Muscle of back (tissue), 3 donors: ENCODE measurements at regions not wholly inside any gene's neighbourhood (a gene's known extent, or its start where the extent isn't known, plus 50 kb on each side); places are given as distances from the start of the nearest gene placed in this dataset.
"Not testable (repeated sequence)": the region's sequence is repeated elsewhere in the genome, so short reads cannot be mapped to it uniquely, and the experiment has no call there.

Experiments used
- DNase-seq, 3 donors: peaks; one replicate each; pipeline versions ENCODE4 v3.0.0 to v3.0.0-alpha.2; 2013

DNA sequence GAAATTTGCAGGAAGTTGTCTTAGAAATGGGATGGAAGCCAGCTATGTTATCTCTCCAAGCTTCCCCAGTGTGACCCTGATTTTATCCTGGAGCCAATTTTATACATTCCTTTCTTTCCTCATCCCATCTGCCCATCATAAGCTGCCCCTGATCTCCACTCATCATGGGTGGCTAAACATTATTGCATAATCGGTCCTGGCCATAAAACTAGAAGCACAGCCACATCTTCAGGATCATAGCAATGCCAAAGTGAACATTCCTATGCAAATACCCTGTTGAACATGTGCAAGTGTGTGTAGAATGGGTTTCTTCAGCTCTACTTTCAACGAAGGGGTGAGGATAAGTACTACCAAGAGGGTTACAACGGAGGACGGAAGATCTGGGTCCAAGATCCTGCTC lies 50.6 kb upstream of the COG2 start:
- no peak for DNase-seq

- no peak for DNase-seq
Measured at GRCh38 chr1:230589951-230590350, 52.3 kb upstream of the COG2 start.

- DNase-seq, result no peak
Measured at GRCh38 chr1:230588323-230588746, 53.9 kb upstream of the COG2 start.

DNA sequence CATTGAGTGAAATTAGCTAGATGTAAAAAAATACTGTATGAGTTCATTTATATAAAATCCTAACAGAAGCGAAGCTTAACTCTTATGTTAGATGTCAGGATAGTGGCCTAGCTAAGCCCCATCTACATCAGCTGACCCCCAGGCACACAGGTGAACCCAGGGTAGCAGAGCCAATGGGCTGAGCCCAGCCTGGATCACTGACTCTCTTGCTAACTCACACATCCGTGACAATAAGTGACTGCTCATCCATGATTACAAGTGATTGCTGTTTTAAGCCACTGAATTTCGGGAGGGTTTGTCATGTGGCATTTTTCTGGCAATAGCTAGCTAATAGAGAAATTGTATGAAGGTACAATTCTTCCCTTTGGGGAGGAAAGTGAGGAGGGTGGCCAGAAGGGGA lies 55.2 kb upstream of the COG2 start:
- DNase-seq, result no peak

GRCh38 chr1:230584660-230585059 lies 57.6 kb upstream of the COG2 start:
- DNase-seq, result no peak

GRCh38 chr1:230581446-230582079 lies 60.7 kb upstream of the COG2 start:
- DNase-seq, result no peak

DNA sequence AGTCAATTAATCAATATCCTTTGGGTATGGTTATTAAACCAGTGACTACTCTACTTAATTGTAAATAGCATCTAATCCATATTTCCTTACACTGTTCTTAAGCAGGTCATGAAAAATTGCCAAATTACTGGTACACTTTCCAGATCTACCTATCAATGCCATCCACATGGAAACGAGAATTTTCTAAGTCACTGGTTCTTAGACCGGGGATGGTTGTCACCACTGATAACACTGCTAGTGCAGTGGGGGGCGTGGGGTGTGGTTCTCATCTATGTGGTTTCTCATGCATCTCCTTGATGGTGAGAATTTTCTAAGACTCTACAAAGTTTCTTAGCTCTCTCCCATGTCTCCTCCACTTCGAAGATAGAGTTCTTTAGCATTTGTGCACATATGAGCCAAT lies 63.7 kb upstream of the COG2 start:
- no peak for DNase-seq

GRCh38 chr1:230577537-230577936 lies 64.7 kb upstream of the COG2 start:
- DNase-seq, result no peak

GRCh38 chr1:230575886-230576500 lies 66.3 kb upstream of the COG2 start:
- no peak for DNase-seq

GRCh38 chr1:230574502-230574901 lies 67.8 kb upstream of the COG2 start:
- no peak for DNase-seq

- no peak for DNase-seq
Measured at GRCh38 chr1:230573658-230574057, 68.6 kb upstream of the COG2 start.

DNA sequence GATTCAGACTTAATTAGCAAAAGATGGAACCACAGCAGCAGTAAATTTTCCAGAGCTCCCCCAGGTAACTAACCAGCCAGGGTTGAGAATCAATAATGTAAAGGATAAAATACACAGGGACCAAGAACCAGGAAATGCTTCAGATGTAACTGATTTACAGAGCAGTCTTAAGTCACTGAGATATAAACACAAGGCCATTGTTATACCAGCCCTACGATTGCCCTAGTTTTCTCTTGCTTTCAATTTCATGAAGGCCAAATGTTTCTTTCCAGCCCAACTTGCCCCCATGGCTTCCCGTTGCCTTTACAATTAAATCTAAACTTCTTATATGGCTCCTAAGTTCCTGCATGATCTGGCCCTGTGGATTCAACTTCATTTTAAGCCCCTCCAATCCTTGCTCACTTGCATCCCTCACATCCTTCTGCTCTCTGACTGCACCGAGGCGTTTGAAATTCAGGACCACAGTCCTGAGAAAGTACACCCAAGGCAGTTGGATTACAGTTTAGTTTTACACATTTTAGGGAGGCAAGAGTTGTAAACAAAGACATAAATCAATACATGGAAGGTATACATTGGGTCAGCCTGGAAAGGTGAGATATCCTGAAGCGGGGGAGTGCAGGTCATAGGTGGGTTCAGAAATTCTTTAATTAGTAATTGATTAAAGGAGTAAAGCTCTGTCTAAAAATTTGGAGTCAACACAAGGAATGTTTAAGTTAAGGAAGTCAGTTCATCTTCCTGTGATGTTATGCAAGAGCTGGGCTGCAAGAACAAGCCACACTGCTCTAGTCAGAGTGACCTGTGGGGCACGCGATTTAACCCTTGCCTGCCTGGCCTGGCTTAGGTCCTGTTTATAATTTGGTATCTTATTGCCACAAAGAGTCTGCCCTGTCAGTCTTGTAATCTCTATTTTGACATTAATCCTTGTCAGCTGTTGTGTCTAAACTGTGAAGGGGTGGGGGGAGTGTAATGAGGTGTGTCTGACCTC lies 69.9 kb upstream of the COG2 start:
- DNase-seq, result no peak

GRCh38 chr1:230570724-230571360 lies 71.4 kb upstream of the COG2 start:
- no peak for DNase-seq

DNA sequence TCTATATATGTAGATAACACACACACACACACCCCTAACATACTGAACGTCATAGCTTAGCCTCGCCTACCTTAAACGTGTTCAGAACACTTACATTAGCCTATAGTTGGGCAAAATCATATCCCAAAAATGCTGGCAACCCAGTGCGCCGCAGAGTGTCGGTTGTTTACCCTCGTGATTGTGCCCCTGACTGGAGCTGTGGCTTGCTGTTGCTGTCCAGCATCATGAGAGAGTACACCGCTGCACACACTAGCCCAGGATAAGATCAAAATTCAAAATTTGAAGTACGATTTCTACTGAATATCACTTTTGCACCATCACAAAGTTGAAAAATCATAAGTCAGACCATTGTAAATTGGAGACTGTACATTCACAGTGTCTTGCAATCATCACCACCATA lies 73.1 kb upstream of the COG2 start:
- no peak for DNase-seq

DNA sequence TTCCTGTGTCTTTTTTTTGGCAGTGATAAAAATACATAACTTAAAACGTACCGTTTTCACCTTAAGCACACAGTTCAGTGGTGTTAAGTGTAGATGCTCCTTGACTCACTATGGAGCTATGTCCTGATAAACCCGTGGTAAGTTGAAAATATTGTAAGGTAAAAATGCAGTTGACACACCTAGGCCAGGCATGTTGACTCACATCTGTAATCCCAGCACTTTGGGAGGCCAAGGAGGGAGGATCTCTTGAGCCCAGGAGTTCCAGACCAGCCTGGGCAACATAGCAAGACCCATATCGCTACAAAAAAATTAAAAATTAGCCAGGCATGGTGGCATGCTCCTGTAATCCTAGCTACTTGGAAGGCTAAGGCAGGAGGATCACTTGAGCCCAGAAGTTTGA lies 73.6 kb upstream of the COG2 start:
- DNase-seq, result no peak

- DNase-seq, result no peak
Measured at GRCh38 chr1:230568008-230568407, 74.3 kb upstream of the COG2 start.

- DNase-seq, result no peak
Measured at GRCh38 chr1:230567221-230567575, 75.1 kb upstream of the COG2 start.

DNA sequence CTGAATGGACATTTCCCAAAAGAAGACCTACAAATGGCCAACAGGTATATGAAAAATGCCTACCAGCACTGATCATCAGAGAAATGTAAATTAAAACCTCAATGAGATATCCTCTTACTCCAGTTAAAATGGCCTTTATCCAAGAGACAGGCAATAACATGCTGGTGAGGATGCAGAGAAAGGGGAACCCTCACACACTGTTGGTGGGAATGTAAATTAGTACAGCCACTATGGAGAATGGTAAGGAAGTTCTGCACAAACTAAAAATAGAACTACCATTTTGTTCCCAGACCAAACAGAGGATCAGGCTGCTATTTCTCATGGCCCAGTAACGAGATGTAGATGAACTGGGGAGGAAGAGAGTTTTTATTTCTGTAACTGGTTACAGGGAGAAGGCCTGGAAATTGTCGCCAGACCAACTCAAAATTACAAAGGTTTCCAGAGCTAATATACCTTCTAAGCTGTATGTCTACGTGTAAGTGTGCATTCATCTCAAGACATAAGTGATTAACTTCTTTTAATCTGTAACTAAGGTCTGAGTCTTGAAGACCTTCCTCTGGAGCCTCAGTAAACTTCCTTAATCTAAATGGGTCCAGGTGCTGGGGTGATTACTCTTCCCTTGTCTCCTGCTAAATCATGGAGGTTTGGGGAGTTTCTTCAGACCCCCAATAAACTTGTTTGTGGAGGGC lies 75.6 kb upstream of the COG2 start:
- not testable (repeated sequence) for DNase-seq

- no peak for DNase-seq
Measured at GRCh38 chr1:230565141-230565540, 77.1 kb upstream of the COG2 start.

GRCh38 chr1:230563591-230563990 lies 78.7 kb upstream of the COG2 start:
- no peak for DNase-seq

DNA sequence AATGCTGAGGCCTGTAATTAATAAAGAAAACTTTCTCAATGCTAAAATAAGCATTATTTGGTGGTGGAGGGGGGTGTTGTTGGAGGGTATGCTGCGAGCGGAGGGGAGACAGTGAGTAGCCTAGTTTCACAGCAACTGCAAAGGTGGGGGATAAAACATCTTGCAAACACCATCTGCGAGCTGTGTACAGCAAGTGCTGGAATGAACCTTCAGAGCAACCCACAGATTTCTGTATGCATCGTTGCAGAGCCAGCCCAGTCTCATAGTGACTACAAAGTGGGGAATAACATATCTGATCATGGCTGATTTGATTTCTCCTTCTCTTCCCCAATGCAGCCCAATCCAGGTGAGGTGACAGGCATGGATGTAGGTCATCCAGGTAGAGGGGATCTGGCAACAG lies 80.7 kb upstream of the COG2 start:
- DNase-seq, result no peak

GRCh38 chr1:230558324-230558723 lies 84.0 kb upstream of the COG2 start:
- no peak for DNase-seq
